ENCODE measurements at regions not wholly inside any gene's neighbourhood (a gene's known extent, or its start where the extent isn't known, plus 50 kb on each side); places are given as distances from the start of the nearest gene placed in this dataset.

DNA sequence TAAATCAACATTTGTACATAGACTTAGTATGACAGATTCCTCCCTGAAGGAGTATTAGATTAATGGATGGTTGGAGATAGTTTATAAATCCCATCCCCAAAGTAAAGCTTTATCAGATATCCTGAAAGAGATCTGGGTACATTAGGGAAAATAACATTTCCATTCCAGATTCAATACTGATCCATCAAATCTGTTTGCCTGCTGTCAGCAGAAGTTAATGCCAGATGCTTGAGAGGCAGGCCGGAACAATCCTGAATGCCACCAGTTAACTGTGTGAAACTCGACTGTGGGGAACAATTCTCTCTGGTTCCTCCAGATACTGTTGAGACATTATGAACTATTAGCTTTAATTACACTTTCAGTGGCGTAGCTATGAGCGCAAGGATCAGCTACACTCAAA, 1166.8 kb downstream of the MAT2B start:
- Histone ChIP-seq H3K27me3 (ENCODE audit: control insufficient read depth in 4 of 4, insufficient read depth in 4 of 4, low read length in 3 of 4) (no peaks in the 10 kb centered on the region), H3K4me3 (ENCODE audit: low read depth in 1 of 3, low read length in 3 of 3) (no peak overlapping the region), H3K27ac (ENCODE audit: low read depth in 1 of 2, low read length in 2 of 2) (no peak overlapping the region), H3K9me3 (ENCODE audit: control insufficient read depth in 4 of 4, low read length in 3 of 4) (no peaks in the 10 kb centered on the region), H3K9ac (ENCODE audit: low read depth in 1 of 2, low read length in 2 of 2) (no peak overlapping the region), H3K36me3 (ENCODE audit: control insufficient read depth in 4 of 4, insufficient read depth in 3 of 4, low read depth in 1 of 4, low read length in 3 of 4) (no peaks in the 10 kb centered on the region), H3K4me1 (ENCODE audit: control insufficient read depth in 4 of 4, insufficient read depth in 4 of 4, low read length in 3 of 4) (no peaks in the 10 kb centered on the region)
- TF ChIP-seq, protein P1, sequence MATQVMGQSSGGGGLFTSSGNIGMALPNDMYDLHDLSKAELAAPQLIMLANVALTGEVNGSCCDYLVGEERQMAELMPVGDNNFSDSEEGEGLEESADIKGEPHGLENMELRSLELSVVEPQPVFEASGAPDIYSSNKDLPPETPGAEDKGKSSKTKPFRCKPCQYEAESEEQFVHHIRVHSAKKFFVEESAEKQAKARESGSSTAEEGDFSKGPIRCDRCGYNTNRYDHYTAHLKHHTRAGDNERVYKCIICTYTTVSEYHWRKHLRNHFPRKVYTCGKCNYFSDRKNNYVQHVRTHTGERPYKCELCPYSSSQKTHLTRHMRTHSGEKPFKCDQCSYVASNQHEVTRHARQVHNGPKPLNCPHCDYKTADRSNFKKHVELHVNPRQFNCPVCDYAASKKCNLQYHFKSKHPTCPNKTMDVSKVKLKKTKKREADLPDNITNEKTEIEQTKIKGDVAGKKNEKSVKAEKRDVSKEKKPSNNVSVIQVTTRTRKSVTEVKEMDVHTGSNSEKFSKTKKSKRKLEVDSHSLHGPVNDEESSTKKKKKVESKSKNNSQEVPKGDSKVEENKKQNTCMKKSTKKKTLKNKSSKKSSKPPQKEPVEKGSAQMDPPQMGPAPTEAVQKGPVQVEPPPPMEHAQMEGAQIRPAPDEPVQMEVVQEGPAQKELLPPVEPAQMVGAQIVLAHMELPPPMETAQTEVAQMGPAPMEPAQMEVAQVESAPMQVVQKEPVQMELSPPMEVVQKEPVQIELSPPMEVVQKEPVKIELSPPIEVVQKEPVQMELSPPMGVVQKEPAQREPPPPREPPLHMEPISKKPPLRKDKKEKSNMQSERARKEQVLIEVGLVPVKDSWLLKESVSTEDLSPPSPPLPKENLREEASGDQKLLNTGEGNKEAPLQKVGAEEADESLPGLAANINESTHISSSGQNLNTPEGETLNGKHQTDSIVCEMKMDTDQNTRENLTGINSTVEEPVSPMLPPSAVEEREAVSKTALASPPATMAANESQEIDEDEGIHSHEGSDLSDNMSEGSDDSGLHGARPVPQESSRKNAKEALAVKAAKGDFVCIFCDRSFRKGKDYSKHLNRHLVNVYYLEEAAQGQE (IDR thresholded peaks at IDR 0.05), result no peak
- TF ChIP-seq NR2F2 (IDR thresholded peaks at IDR 0.05) (no peak), TAF1 (conservative IDR thresholded peaks at IDR 0.05) (no peak), SP1 (IDR thresholded peaks at IDR 0.05) (no peak), YY1 (IDR thresholded peaks at IDR 0.05) (no peak), HNF4G (IDR thresholded peaks at IDR 0.05) (no peak), FOXA2 (IDR thresholded peaks at IDR 0.05) (no peak), EGR1 (IDR thresholded peaks at IDR 0.05; ENCODE audit: low read depth in 2 of 2) (no peak), JUND (IDR thresholded peaks at IDR 0.05) (no peak), RXRA (IDR thresholded peaks at IDR 0.05) (no peak), RAD21 (IDR thresholded peaks at IDR 0.05) (no peak), HNF4A (conservative IDR thresholded peaks at IDR 0.05) (no peak), FOXA1 (IDR thresholded peaks at IDR 0.05) (no peak), GABPA (IDR thresholded peaks at IDR 0.05 in 1 of 2, conservative IDR thresholded peaks at IDR 0.05 in 1 of 2) (no peak)
- TF ChIP-seq, protein P2, sequence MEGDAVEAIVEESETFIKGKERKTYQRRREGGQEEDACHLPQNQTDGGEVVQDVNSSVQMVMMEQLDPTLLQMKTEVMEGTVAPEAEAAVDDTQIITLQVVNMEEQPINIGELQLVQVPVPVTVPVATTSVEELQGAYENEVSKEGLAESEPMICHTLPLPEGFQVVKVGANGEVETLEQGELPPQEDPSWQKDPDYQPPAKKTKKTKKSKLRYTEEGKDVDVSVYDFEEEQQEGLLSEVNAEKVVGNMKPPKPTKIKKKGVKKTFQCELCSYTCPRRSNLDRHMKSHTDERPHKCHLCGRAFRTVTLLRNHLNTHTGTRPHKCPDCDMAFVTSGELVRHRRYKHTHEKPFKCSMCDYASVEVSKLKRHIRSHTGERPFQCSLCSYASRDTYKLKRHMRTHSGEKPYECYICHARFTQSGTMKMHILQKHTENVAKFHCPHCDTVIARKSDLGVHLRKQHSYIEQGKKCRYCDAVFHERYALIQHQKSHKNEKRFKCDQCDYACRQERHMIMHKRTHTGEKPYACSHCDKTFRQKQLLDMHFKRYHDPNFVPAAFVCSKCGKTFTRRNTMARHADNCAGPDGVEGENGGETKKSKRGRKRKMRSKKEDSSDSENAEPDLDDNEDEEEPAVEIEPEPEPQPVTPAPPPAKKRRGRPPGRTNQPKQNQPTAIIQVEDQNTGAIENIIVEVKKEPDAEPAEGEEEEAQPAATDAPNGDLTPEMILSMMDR (IDR thresholded peaks at IDR 0.05; ENCODE audit: low read depth, low read length, missing input control), result no peak
- TF ChIP-seq, protein P3, sequence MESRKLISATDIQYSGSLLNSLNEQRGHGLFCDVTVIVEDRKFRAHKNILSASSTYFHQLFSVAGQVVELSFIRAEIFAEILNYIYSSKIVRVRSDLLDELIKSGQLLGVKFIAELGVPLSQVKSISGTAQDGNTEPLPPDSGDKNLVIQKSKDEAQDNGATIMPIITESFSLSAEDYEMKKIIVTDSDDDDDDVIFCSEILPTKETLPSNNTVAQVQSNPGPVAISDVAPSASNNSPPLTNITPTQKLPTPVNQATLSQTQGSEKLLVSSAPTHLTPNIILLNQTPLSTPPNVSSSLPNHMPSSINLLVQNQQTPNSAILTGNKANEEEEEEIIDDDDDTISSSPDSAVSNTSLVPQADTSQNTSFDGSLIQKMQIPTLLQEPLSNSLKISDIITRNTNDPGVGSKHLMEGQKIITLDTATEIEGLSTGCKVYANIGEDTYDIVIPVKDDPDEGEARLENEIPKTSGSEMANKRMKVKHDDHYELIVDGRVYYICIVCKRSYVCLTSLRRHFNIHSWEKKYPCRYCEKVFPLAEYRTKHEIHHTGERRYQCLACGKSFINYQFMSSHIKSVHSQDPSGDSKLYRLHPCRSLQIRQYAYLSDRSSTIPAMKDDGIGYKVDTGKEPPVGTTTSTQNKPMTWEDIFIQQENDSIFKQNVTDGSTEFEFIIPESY (IDR thresholded peaks at IDR 0.05), result no peak
- TF ChIP-seq, protein P4, sequence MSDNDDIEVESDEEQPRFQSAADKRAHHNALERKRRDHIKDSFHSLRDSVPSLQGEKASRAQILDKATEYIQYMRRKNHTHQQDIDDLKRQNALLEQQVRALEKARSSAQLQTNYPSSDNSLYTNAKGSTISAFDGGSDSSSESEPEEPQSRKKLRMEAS (IDR thresholded peaks at IDR 0.05), result no peak
- TF ChIP-seq, protein P5, sequence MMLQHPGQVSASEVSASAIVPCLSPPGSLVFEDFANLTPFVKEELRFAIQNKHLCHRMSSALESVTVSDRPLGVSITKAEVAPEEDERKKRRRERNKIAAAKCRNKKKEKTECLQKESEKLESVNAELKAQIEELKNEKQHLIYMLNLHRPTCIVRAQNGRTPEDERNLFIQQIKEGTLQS (IDR thresholded peaks at IDR 0.05), result no peak
- WGBS, result 59% methylated on average over 4 of the region's 4 CpGs
- no peak for DNase-seq (ENCODE audit: low spot score)

Measured in liver (tissue), 8 donors.